ENCODE measurements at regions not wholly inside any gene's neighbourhood (a gene's known extent, or its start where the extent isn't known, plus 50 kb on each side); places are given as distances from the start of the nearest gene placed in this dataset.

GRCh38 chr15:88307344-88307743, 50.8 kb upstream of the NTRK3 start:
- H3K27me3 ChIP-seq (replicated peaks in 1 of 4; ENCODE audit: control insufficient read depth in 3 of 4, extremely low read depth in 1 of 4, insufficient read depth in 3 of 4, low read length in 3 of 4), result no peaks in the 10 kb centered on the region
- H3K56ac ChIP-seq (replicated peaks; ENCODE audit: insufficient read length, low read depth, low read length), result no peak overlapping the region
- H2AFZ ChIP-seq (ENCODE audit: low read length), result no peak overlapping the region
- H4K8ac ChIP-seq (ENCODE audit: extremely low read depth, insufficient read depth, low read length), result no peak overlapping the region
- H3K4ac ChIP-seq (replicated peaks; ENCODE audit: insufficient read length, low read depth, low read length), result no peak overlapping the region
- no peak overlapping the region for H3K23ac ChIP-seq (ENCODE audit: insufficient read length)
- ChIA-PET CTCF (ENCODE audit: partially characterized antibody) (interaction anchor here (0.6 to 3.1 kb wide), 5 partner anchors 14 to 143 kb away, joined by 6 to 10 read pairs (median 8); no protein-coding TSS in a partner anchor), POLR2A (ENCODE audit: partially characterized antibody) (interaction anchor here (0.6 to 0.7 kb wide), 2 partner anchors 30 to 50 kb away, joined by 3 read pairs; no protein-coding TSS in a partner anchor)
- no peak overlapping the region for H4K91ac ChIP-seq (replicated peaks; ENCODE audit: insufficient read length, low read length)
- TF ChIP-seq HDAC2 (IDR thresholded peaks at IDR 0.05; ENCODE audit: borderline replicate concordance in 1 of 2, low read depth in 2 of 2, low read length in 2 of 2) (no peak), NANOG (IDR thresholded peaks at IDR 0.05; ENCODE audit: insufficient read depth, low read depth, low read length, poor library complexity, severe bottlenecking) (no peak)
- no peak overlapping the region for H3K14ac ChIP-seq (ENCODE audit: insufficient read length)
- H2BK15ac ChIP-seq (ENCODE audit: low read length), result no peak overlapping the region
- no peaks in the 10 kb centered on the region for H3K79me1 ChIP-seq (ENCODE audit: low read depth, low read length)
- H3K9me3 ChIP-seq (ENCODE audit: insufficient read depth in 2 of 2, low read depth in 1 of 2, low read length in 1 of 2), result no peaks in the 10 kb centered on the region
- DNase-seq (ENCODE audit: low read depth in 1 of 2, low spot score in 2 of 2) (no peak), FAIRE-seq (no peak)
- no peak overlapping the region for H3K9ac ChIP-seq (replicated peaks in 1 of 4; ENCODE audit: extremely low read depth in 1 of 4, low read depth in 3 of 4, low read length in 3 of 4)
- no peaks in the 10 kb centered on the region; a peak in 1 of 4 replicates for H3K79me2 ChIP-seq (ENCODE audit: control insufficient read depth in 1 of 2, insufficient read depth in 2 of 2, low read length in 2 of 2)
- H3K36me3 ChIP-seq (ENCODE audit: control insufficient read depth in 2 of 4, insufficient read depth in 4 of 4, low read length in 3 of 4), result no peaks in the 10 kb centered on the region
- H3K4me1 ChIP-seq (replicated peaks in 1 of 4; ENCODE audit: control insufficient read depth in 3 of 4, insufficient read depth in 4 of 4, low read length in 3 of 4), result no peaks in the 10 kb centered on the region
- no peak overlapping the region for H3K27ac ChIP-seq (ENCODE audit: low read depth, low read length)
- no peak overlapping the region for H2AK5ac ChIP-seq (ENCODE audit: low read depth, low read length)
- no peak overlapping the region for H2BK5ac ChIP-seq (ENCODE audit: low read depth, low read length)
- no peak overlapping the region for H3K18ac ChIP-seq (ENCODE audit: extremely low read depth, low read length)
- no peak overlapping the region for H2BK12ac ChIP-seq (ENCODE audit: low read depth, low read length)
- H4K5ac ChIP-seq (ENCODE audit: insufficient read length, low read depth, low read length), result no peak overlapping the region
- H2BK20ac ChIP-seq (ENCODE audit: low read length), result no peak overlapping the region
- WGBS, 2 experiments (ENCODE audit: extremely low coverage in 1 of 2, insufficient coverage in 1 of 2, insufficient read length in 1 of 2, insufficient replicate concordance in 2 of 2, low coverage in 1 of 2, low lambda C conversion rate in 2 of 2, missing lambda C conversion rate in 1 of 2), result 77% methylated on average over 2 of the region's 2 CpGs; no CpG with 5 or more reads in 1 of the 2 experiments
- H3K23me2 ChIP-seq (ENCODE audit: low read depth, low read length), result no peaks in the 10 kb centered on the region
- H4K20me1 ChIP-seq (replicated peaks in 1 of 2; ENCODE audit: control insufficient read depth in 1 of 2, insufficient read depth in 2 of 2, low read length in 2 of 2), result no peaks in the 10 kb centered on the region
- no peak overlapping the region for H3K4me3 ChIP-seq (ENCODE audit: extremely low read depth in 1 of 4, insufficient read depth in 2 of 4, low read depth in 3 of 4, low read length in 4 of 4)
- H2BK120ac ChIP-seq (replicated peaks; ENCODE audit: low read depth, low read length), result no peak overlapping the region
- H3K4me2 ChIP-seq (ENCODE audit: insufficient read depth in 1 of 2, low read depth in 2 of 2, low read length in 2 of 2), result no peak overlapping the region
